GM12891 (cell line): ENCODE measurements at regions not wholly inside any gene's neighbourhood (a gene's known extent, or its start where the extent isn't known, plus 50 kb on each side); places are given as distances from the start of the nearest gene placed in this dataset.

Source experiments
- POLR2A ChIP-seq: IDR thresholded peaks from 2 replicates; pipeline ENCODE4 v1.6.1; 2011; ENCODE audit warnings: low read depth, low read length, control low read depth
- POLR2AphosphoS5 ChIP-seq: IDR thresholded peaks from 2 replicates; pipeline ENCODE4 v1.6.1; 2011; ENCODE audit warnings: low read depth, low read length, control low read depth
- POU2F2 ChIP-seq: IDR thresholded peaks from 2 replicates; pipeline ENCODE4 v1.6.1; 2011; ENCODE audit warnings: low read depth, mild to moderate bottlenecking, control low read depth, low read length, moderate library complexity
- SPI1 ChIP-seq: IDR thresholded peaks from 2 replicates; pipeline ENCODE4 v1.6.1; 2011; ENCODE audit warnings: low read depth, low read length, control low read depth
- TAF1 ChIP-seq: IDR thresholded peaks from 2 replicates; pipeline ENCODE4 v1.6.1; 2011; ENCODE audit warnings: low read depth, low read length, control low read depth

DNA sequence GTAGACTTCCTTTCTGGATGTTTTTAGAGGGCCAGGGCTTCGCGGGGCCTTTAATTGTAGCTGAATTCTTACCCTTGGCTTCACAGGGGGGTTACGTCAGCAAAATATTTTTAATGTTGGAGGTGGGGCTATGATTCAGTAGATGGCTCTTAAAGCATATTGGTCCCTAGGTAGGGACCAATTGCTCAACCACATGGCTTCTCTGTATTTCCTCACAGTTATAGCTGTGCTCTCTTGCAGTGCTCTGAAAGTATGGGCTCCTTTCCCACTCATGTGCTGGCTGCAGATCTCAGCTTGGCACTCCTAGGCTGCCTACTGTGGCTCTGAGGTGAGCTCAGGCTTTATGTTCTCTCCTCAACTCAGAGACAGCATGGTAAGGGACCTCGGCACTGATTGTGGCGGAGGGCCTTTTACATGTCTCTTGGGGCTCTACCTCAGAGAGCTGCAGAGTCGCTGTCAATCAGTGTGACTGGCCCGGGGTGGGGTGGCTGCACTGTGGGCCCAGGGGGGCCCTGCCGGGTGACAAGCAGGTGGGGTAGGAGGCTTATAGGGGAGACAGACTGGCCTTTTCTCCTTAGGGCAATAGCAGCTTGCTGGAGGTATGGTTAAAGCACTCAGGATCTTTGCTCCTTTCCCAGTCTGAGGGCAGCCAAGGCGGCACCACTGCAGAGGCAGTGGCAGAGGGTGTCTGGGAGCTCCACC, 318.0 kb downstream of the DOK5 start:
- TF ChIP-seq POLR2A (no peak), POLR2AphosphoS5 (no peak), TAF1 (no peak), POU2F2 (no peak), SPI1 (no peak)
